ENCODE measurements at regions not wholly inside any gene's neighbourhood (a gene's known extent, or its start where the extent isn't known, plus 50 kb on each side); places are given as distances from the start of the nearest gene placed in this dataset.

GRCh38 chr15:39432026-39432425, 148.9 kb upstream of the THBS1 start:
- intact Hi-C loops (cut with micrococcal nuclease) (loop anchor here (5.0 kb wide), 1 partner anchor 40 kb away; no protein-coding TSS in a partner anchor), dilution Hi-C loops (cut with MboI; ENCODE audit: extremely low pct_ligation_motif_present, low sequenced_read_pairs) (no loop called here)
- Histone ChIP-seq H3K4me1 (ENCODE audit: control insufficient read depth, extremely low read depth, insufficient read depth, low read length) (peaks cover 60% of the 10 kb centered on the region), H3K4me3 (replicated peaks in 1 of 3; ENCODE audit: insufficient read depth in 1 of 3, low read depth in 1 of 3, low read length in 3 of 3) (no peak overlapping the region), H3K4me2 (ENCODE audit: insufficient read depth, low read length) (no peak overlapping the region), H3K79me2 (ENCODE audit: control insufficient read depth, insufficient read depth, low read length) (no peaks in the 10 kb centered on the region), H4K20me1 (replicated peaks; ENCODE audit: control insufficient read depth, extremely low read depth, insufficient read depth, low read length) (no peaks in the 10 kb centered on the region), H2AFZ (ENCODE audit: low read depth, low read length) (peak overlapping the region; percentile 49), H3K9me1 (replicated peaks; ENCODE audit: control insufficient read depth, extremely low read depth, insufficient read depth, low read length) (no peaks in the 10 kb centered on the region), H3K9me3 (replicated peaks; ENCODE audit: control insufficient read depth, insufficient read depth, low read length) (no peaks in the 10 kb centered on the region), H3K9ac (replicated peaks; ENCODE audit: extremely low read depth, insufficient read depth, low read length) (no peak overlapping the region), H3K27me3 (ENCODE audit: control insufficient read depth in 2 of 2, insufficient read depth in 2 of 2, low read length in 2 of 2) (no peaks in the 10 kb centered on the region), H3K36me3 (ENCODE audit: control insufficient read depth in 2 of 2, extremely low read depth in 1 of 2, insufficient read depth in 2 of 2, low read length in 2 of 2) (no peaks in the 10 kb centered on the region), H3K27ac (ENCODE audit: insufficient read depth, low read depth, low read length) (peak overlapping the region; percentile 98)
- no peak for DNase-seq (ENCODE audit: low read depth, low spot score)
- BruUV-seq (replicated peaks): no TSS peak
- FAIRE-seq: no peak
- TF ChIP-seq EZH2 (IDR thresholded peaks at IDR 0.05; ENCODE audit: borderline replicate concordance, low read depth, low read length, severe bottlenecking) (no peak), FOS (IDR thresholded peaks at IDR 0.05; ENCODE audit: borderline replicate concordance, insufficient read depth, low read length) (peak; percentile 31), JUN (IDR thresholded peaks at IDR 0.05; ENCODE audit: borderline replicate concordance, insufficient read depth, insufficient read length, low read depth) (no peak), GATA2 (IDR thresholded peaks at IDR 0.05; ENCODE audit: insufficient read depth, insufficient read length, low read depth, low read length) (peak; percentile 76)
- ChIA-PET CTCF (interaction anchor here (1.5 to 1.7 kb wide), 2 partner anchors 149 to 259 kb away, joined by 3 to 4 read pairs; partner anchors contain the start of gene THBS1), POLR2A (no interaction called here)

DNA sequence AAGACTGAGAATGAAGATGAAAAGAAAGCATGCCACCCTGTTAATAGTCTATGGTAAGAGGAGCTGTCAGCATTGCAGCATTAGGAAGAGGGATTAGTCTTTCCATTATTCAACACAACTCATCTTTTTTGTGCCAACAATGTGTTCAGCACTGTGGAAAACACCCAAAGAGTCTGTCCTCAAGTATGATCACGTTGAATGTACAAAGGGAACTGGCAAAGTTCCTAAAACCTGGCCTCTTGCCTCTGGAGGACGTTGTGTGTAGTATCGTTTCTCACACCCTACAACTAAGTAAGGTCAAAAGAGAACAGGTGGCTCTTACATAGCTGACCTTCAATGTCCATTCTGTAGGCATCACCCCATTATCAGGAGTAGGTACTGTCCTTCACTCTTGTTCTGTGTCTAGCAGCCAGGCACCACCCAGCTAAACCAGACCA, 147.9 kb upstream of the THBS1 start:
- TF ChIP-seq POLR2AphosphoS5 (IDR thresholded peaks at IDR 0.05; ENCODE audit: insufficient read depth, low read depth, low read length): no peak
- TF ChIP-seq, protein P1, sequence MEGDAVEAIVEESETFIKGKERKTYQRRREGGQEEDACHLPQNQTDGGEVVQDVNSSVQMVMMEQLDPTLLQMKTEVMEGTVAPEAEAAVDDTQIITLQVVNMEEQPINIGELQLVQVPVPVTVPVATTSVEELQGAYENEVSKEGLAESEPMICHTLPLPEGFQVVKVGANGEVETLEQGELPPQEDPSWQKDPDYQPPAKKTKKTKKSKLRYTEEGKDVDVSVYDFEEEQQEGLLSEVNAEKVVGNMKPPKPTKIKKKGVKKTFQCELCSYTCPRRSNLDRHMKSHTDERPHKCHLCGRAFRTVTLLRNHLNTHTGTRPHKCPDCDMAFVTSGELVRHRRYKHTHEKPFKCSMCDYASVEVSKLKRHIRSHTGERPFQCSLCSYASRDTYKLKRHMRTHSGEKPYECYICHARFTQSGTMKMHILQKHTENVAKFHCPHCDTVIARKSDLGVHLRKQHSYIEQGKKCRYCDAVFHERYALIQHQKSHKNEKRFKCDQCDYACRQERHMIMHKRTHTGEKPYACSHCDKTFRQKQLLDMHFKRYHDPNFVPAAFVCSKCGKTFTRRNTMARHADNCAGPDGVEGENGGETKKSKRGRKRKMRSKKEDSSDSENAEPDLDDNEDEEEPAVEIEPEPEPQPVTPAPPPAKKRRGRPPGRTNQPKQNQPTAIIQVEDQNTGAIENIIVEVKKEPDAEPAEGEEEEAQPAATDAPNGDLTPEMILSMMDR (IDR thresholded peaks at IDR 0.05; ENCODE audit: extremely low read depth in 1 of 2, insufficient read depth in 1 of 2, low read depth in 1 of 2, low read length in 2 of 2): no peak
- no peak for TF ChIP-seq MAX (IDR thresholded peaks at IDR 0.05; ENCODE audit: insufficient read depth, insufficient read length)
- no peak for TF ChIP-seq POLR2A (IDR thresholded peaks at IDR 0.05; ENCODE audit: low read depth, low read length)
- TF ChIP-seq MYC (IDR thresholded peaks at IDR 0.05; ENCODE audit: low read depth, low read length): no peak
- TF ChIP-seq FOS (IDR thresholded peaks at IDR 0.05; ENCODE audit: borderline replicate concordance, insufficient read depth, low read length): no peak
- no peak for TF ChIP-seq GATA2 (IDR thresholded peaks at IDR 0.05; ENCODE audit: insufficient read depth, insufficient read length, low read depth, low read length)
- no peak for TF ChIP-seq EZH2 (IDR thresholded peaks at IDR 0.05; ENCODE audit: borderline replicate concordance, low read depth, low read length, severe bottlenecking)
- TF ChIP-seq JUN (IDR thresholded peaks at IDR 0.05; ENCODE audit: borderline replicate concordance, insufficient read depth, insufficient read length, low read depth): no peak
- Histone ChIP-seq H3K9me3 (replicated peaks; ENCODE audit: control insufficient read depth, insufficient read depth, low read length) (no peaks in the 10 kb centered on the region), H2AFZ (ENCODE audit: low read depth, low read length) (no peak overlapping the region), H4K20me1 (replicated peaks; ENCODE audit: control insufficient read depth, extremely low read depth, insufficient read depth, low read length) (no peaks in the 10 kb centered on the region), H3K27ac (ENCODE audit: insufficient read depth, low read depth, low read length) (no peak overlapping the region), H3K4me1 (ENCODE audit: control insufficient read depth, extremely low read depth, insufficient read depth, low read length) (peaks cover 60% of the 10 kb centered on the region), H3K4me3 (replicated peaks in 1 of 3; ENCODE audit: insufficient read depth in 1 of 3, low read depth in 1 of 3, low read length in 3 of 3) (no peak overlapping the region), H3K79me2 (ENCODE audit: control insufficient read depth, insufficient read depth, low read length) (no peaks in the 10 kb centered on the region), H3K27me3 (ENCODE audit: control insufficient read depth in 2 of 2, insufficient read depth in 2 of 2, low read length in 2 of 2) (no peaks in the 10 kb centered on the region), H3K9me1 (replicated peaks; ENCODE audit: control insufficient read depth, extremely low read depth, insufficient read depth, low read length) (no peaks in the 10 kb centered on the region), H3K36me3 (ENCODE audit: control insufficient read depth in 2 of 2, extremely low read depth in 1 of 2, insufficient read depth in 2 of 2, low read length in 2 of 2) (no peaks in the 10 kb centered on the region), H3K9ac (replicated peaks; ENCODE audit: extremely low read depth, insufficient read depth, low read length) (no peak overlapping the region), H3K4me2 (ENCODE audit: insufficient read depth, low read length) (no peak overlapping the region)
- dilution Hi-C loops (cut with MboI; ENCODE audit: extremely low pct_ligation_motif_present, low sequenced_read_pairs): no loop called here
- BruUV-seq (replicated peaks): no TSS peak
- intact Hi-C loops (cut with micrococcal nuclease): loop anchor here (5.0 kb wide), 1 partner anchor 39 kb away; no protein-coding TSS in a partner anchor
- ChIA-PET CTCF (interaction anchor here (1.7 kb wide), 1 partner anchor 148 kb away, joined by 4 read pairs; the partner anchor contains the start of gene THBS1), POLR2A (no interaction called here)
- FAIRE-seq: no peak
- no peak for DNase-seq (ENCODE audit: low read depth, low spot score)

All from endothelial cell of umbilical vein (primary cell).